ENCODE measurements at regions not wholly inside any gene's neighbourhood (a gene's known extent, or its start where the extent isn't known, plus 50 kb on each side); places are given as distances from the start of the nearest gene placed in this dataset.

- BruUV-seq (replicated peaks): no TSS peak
- DNase-seq: no peak
- no peaks in the 10 kb centered on the region for H3K79me2 ChIP-seq (ENCODE audit: low read depth)
- no peaks in the 10 kb centered on the region for H3K4me1 ChIP-seq (replicated peaks; ENCODE audit: insufficient read depth)
- H3K36me3 ChIP-seq (ENCODE audit: low read depth): no peaks in the 10 kb centered on the region
- no peaks in the 10 kb centered on the region for H3K27me3 ChIP-seq (ENCODE audit: insufficient read depth, low read depth)
- no peaks in the 10 kb centered on the region for H3F3A ChIP-seq (ENCODE audit: insufficient read depth, low read depth)
- no peak overlapping the region for H3K4me3 ChIP-seq
- POLR2A ChIA-PET (ENCODE audit: unreplicated experiment): no interaction called here
- peaks cover 20% of the 10 kb centered on the region for H4K20me1 ChIP-seq (ENCODE audit: insufficient read depth)
- intact Hi-C loops (cut with micrococcal nuclease; ENCODE audit: unreplicated experiment): no loop called here
- H3K9me2 ChIP-seq (ENCODE audit: insufficient read depth): no peaks in the 10 kb centered on the region
- CTCF ChIA-PET: no interaction called here
- no peak overlapping the region for H3K27ac ChIP-seq
- TF ChIP-seq CTCF (conservative IDR thresholded peaks at IDR 0.05) (no peak), EZH2 (IDR thresholded peaks at IDR 0.05; ENCODE audit: low read depth) (no peak)
- H3K9me3 ChIP-seq (ENCODE audit: insufficient read depth, low read depth): no peaks in the 10 kb centered on the region; the same call in 1 of the 2 replicates
- no peak overlapping the region for H2AFZ ChIP-seq
- H3K4me2 ChIP-seq: no peak overlapping the region
Observed at GRCh38 chr11:70618431-70619101, 220.2 kb downstream of the CTTN start.

GRCh38 chr11:70619591-70619990, 221.3 kb downstream of the CTTN start:
- Histone ChIP-seq H3K27ac (no peak overlapping the region), H3K27me3 (ENCODE audit: insufficient read depth, low read depth) (no peaks in the 10 kb centered on the region), H3K79me2 (ENCODE audit: low read depth) (no peaks in the 10 kb centered on the region), H3K4me3 (no peak overlapping the region), H3F3A (ENCODE audit: insufficient read depth, low read depth) (no peaks in the 10 kb centered on the region), H3K9me3 (ENCODE audit: insufficient read depth, low read depth) (no peaks in the 10 kb centered on the region; the same call in 1 of the 2 replicates), H3K36me3 (ENCODE audit: low read depth) (no peaks in the 10 kb centered on the region), H3K4me2 (no peak overlapping the region), H3K9me2 (ENCODE audit: insufficient read depth) (no peaks in the 10 kb centered on the region), H3K4me1 (replicated peaks; ENCODE audit: insufficient read depth) (no peaks in the 10 kb centered on the region), H2AFZ (no peak overlapping the region), H4K20me1 (ENCODE audit: insufficient read depth) (peaks cover 15% of the 10 kb centered on the region)
- TF ChIP-seq EZH2 (IDR thresholded peaks at IDR 0.05; ENCODE audit: low read depth): no peak
- no peak for TF ChIP-seq CTCF (conservative IDR thresholded peaks at IDR 0.05)
- DNase-seq: no peak
- CTCF ChIA-PET: no interaction called here
- BruUV-seq (replicated peaks): no TSS peak
- POLR2A ChIA-PET (ENCODE audit: unreplicated experiment): no interaction called here
- intact Hi-C loops (cut with micrococcal nuclease; ENCODE audit: unreplicated experiment): no loop called here

GRCh38 chr11:70620510-70621184, 222.3 kb downstream of the CTTN start:
- no peak overlapping the region for H3K4me2 ChIP-seq
- TF ChIP-seq CTCF (conservative IDR thresholded peaks at IDR 0.05) (no peak), EZH2 (IDR thresholded peaks at IDR 0.05; ENCODE audit: low read depth) (no peak)

More at GRCh38 chr11:70620510-70621184, 222.3 kb downstream of the CTTN start:
- DNase-seq: no peak
- no peak overlapping the region for H2AFZ ChIP-seq
- H3K36me3 ChIP-seq (ENCODE audit: low read depth): no peaks in the 10 kb centered on the region
- no peaks in the 10 kb centered on the region for H3K27me3 ChIP-seq (ENCODE audit: insufficient read depth, low read depth)
- BruUV-seq (replicated peaks): no TSS peak
- H3K27ac ChIP-seq: no peak overlapping the region
- peaks cover 16% of the 10 kb centered on the region; the same call in 1 of the 2 replicates for H4K20me1 ChIP-seq (ENCODE audit: insufficient read depth)
- POLR2A ChIA-PET (ENCODE audit: unreplicated experiment): no interaction called here
- H3K4me1 ChIP-seq (replicated peaks; ENCODE audit: insufficient read depth): no peaks in the 10 kb centered on the region
- intact Hi-C loops (cut with micrococcal nuclease; ENCODE audit: unreplicated experiment): no loop called here
- no peak overlapping the region for H3K4me3 ChIP-seq
- CTCF ChIA-PET: no interaction called here
- no peaks in the 10 kb centered on the region for H3F3A ChIP-seq (ENCODE audit: insufficient read depth, low read depth)
- H3K9me2 ChIP-seq (ENCODE audit: insufficient read depth): no peaks in the 10 kb centered on the region
- H3K79me2 ChIP-seq (ENCODE audit: low read depth): no peaks in the 10 kb centered on the region
- H3K9me3 ChIP-seq (ENCODE audit: insufficient read depth, low read depth): no peaks in the 10 kb centered on the region; the same call in 1 of the 2 replicates
